Uterus (tissue), 3 donors: ENCODE measurements at regions not wholly inside any gene's neighbourhood (a gene's known extent, or its start where the extent isn't known, plus 50 kb on each side); places are given as distances from the start of the nearest gene placed in this dataset.
"Not testable (repeated sequence)": the region's sequence is repeated elsewhere in the genome, so short reads cannot be mapped to it uniquely, and the experiment has no call there.

Source experiments
- DNase-seq, 2 donors: peaks; one replicate each; pipeline ENCODE4 v3.0.0-alpha.2; 2019 to 2020
- H3K27ac ChIP-seq, 2 donors: fragments of 200-600 bp; sonication (generic); 1 replicate in 1 of 2; 2 replicates in 1 of 2; pipeline ENCODE4 v1.5.1; 2016 to 2018
- H3K27me3 ChIP-seq, 2 donors: fragments of 200-600 bp; sonication (generic); one replicate each; pipeline ENCODE4 v1.5.1; 2018 to 2019; ENCODE audit warnings: control low read depth in 1 of 2
- H3K36me3 ChIP-seq, 2 donors: fragments of 200-600 bp; sonication (generic); one replicate each; pipeline ENCODE4 v1.5.1; 2019; ENCODE audit warnings: control low read depth in 1 of 2
- H3K4me1 ChIP-seq, 2 donors: fragments of 200-600 bp; sonication (generic); one replicate each; pipeline ENCODE4 v1.5.1; 2018 to 2019; ENCODE audit warnings: control low read depth in 1 of 2
- H3K4me3 ChIP-seq, 2 donors: fragments of 200-600 bp; sonication (generic); 1 replicate in 1 of 2; 2 replicates in 1 of 2; pipeline ENCODE4 v1.5.1; 2018 to 2019; ENCODE audit warnings: mild to moderate bottlenecking in 1 of 2
- H3K9me3 ChIP-seq, 2 donors: fragments of 200-600 bp; sonication (generic); one replicate each; pipeline ENCODE4 v1.5.1; 2019; ENCODE audit warnings: control low read depth in 1 of 2
- CTCF ChIP-seq, 4 experiments: fragments of 200-600 bp in 2 of 4; fragments of 450-650 bp in 2 of 4; sonication (generic) in 2 of 4; IDR thresholded peaks; one replicate each; pipeline ENCODE4 v1.5.1; 2016 to 2019; ENCODE audit warnings: antibody characterized with exemption in 4 of 4, mild to moderate bottlenecking in 2 of 4, moderate library complexity in 1 of 4
- POLR2A ChIP-seq, 2 donors: fragments of 450-650 bp; IDR thresholded peaks; one replicate each; pipeline ENCODE4 v1.6.1; 2016; ENCODE audit warnings: antibody characterized with exemption in 2 of 2, mild to moderate bottlenecking in 1 of 2, moderate library complexity in 1 of 2
- intact Hi-C: fragments of 100-400 bp; cut with DNase I; formaldehyde crosslinking; loops from one replicate; pipeline ENCODE4 v1.15.1; 2023; ENCODE audit warnings: low total_unique reads
- donor health status: DM: yes; HTN: yes; CAD: no.

DNA sequence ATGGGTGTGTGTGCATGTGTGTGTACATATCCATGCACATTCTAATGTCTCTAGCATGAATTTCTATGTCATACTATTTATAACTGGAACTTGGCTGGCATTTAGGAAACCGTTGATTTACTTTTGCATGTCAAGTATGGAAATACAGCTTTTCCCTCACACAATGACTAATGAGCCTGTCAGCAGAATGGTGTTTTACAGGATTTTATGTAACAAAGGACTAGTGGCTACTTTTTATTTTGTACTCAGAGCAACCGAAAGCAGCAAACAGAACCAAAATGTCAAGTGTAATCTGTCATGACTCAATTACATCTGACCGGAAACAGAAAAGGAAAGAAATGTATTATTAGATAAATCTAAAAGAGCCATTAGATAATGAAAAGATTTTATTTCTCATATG is 1911.5 kb upstream of the AGA start:
- Histone ChIP-seq H3K4me3 (no peak overlapping the region), H3K27ac (no peak overlapping the region), H3K4me1 (no peaks in the 10 kb centered on the region), H3K9me3 (no peaks in the 10 kb centered on the region), H3K36me3 (no peaks in the 10 kb centered on the region), H3K27me3 (no peaks in the 10 kb centered on the region)
- TF ChIP-seq CTCF (IDR thresholded peaks at IDR 0.05) = no peak
- no peak for TF ChIP-seq POLR2A (IDR thresholded peaks at IDR 0.05)
- intact Hi-C loops = no loop called here
- DNase-seq = no peak

- no peaks in the 10 kb centered on the region for H3K4me1 ChIP-seq
- intact Hi-C loops = no loop called here
- TF ChIP-seq POLR2A (IDR thresholded peaks at IDR 0.05) = no peak
- TF ChIP-seq CTCF (IDR thresholded peaks at IDR 0.05) = no peak
- no peaks in the 10 kb centered on the region for H3K36me3 ChIP-seq
- H3K4me3 ChIP-seq = no peak overlapping the region
- H3K27ac ChIP-seq = no peak overlapping the region
- DNase-seq = no peak
- no peaks in the 10 kb centered on the region for H3K27me3 ChIP-seq
- H3K9me3 ChIP-seq = no peaks in the 10 kb centered on the region
Observed at GRCh38 chr4:179361978-179362486, 1919.8 kb upstream of the AGA start.

- H3K9me3 ChIP-seq, H3K27ac ChIP-seq, DNase-seq, intact Hi-C loops, H3K27me3 ChIP-seq, H3K4me3 ChIP-seq, H3K4me1 ChIP-seq, H3K36me3 ChIP-seq: not testable (repeated sequence)
Observed at GRCh38 chr4:179365932-179366331, 1923.7 kb upstream of the AGA start.

GRCh38 chr4:179372242-179372641 is 1930.0 kb upstream of the AGA start:
- TF ChIP-seq CTCF (IDR thresholded peaks at IDR 0.05) = no peak
- TF ChIP-seq POLR2A (IDR thresholded peaks at IDR 0.05) = no peak
- Histone ChIP-seq H3K27ac (no peak overlapping the region), H3K27me3 (no peaks in the 10 kb centered on the region), H3K9me3 (no peaks in the 10 kb centered on the region), H3K4me3 (no peak overlapping the region), H3K36me3 (no peaks in the 10 kb centered on the region), H3K4me1 (no peaks in the 10 kb centered on the region)
- intact Hi-C loops = no loop called here
- no peak for DNase-seq

DNA sequence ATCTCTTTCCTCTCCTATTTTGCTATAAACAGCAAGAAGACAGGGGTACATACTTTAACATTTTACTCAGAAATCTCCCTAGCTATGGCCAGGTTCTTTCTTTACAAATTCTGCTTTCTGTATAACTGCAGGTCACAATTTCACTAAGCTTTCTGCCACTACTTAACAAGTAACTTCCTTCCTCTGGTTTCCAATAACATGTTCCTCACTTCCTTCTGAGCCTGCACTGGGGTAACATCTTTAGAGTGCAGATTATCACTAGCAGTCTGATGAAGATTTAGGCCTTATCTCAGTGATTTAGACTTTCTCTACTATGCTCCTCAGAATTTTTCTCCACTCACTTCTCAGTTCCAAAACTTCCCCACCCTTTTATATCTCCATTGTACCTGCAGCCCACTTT is 1930.5 kb upstream of the AGA start:
- DNase-seq = no peak
- Histone ChIP-seq H3K27ac (no peak overlapping the region), H3K4me1 (no peaks in the 10 kb centered on the region), H3K9me3 (no peaks in the 10 kb centered on the region), H3K36me3 (no peaks in the 10 kb centered on the region), H3K27me3 (no peaks in the 10 kb centered on the region), H3K4me3 (no peak overlapping the region)
- TF ChIP-seq POLR2A (IDR thresholded peaks at IDR 0.05) (no peak), CTCF (IDR thresholded peaks at IDR 0.05) (no peak)
- intact Hi-C loops = no loop called here

DNA sequence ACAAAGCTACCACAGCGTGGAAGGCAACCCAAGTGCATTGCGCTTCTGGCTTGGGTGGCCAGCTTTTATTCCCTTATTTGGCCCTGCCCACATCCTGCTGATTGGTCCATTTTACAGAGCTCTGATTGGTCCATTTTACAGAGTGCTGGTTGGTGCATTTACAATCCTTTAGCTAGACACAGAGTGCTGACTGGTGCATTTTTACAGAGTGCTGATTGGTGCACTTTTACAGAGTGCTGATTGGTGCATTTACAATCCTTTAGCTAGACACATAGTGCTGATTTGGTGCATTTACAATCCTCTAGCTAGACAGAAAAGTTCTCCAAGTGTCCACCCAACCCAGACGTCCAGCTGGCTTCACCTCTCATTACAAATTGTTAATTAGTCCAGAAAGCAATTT is 1936.6 kb upstream of the AGA start:
- H3K4me3 ChIP-seq, H3K9me3 ChIP-seq, H3K36me3 ChIP-seq, H3K4me1 ChIP-seq, H3K27me3 ChIP-seq, DNase-seq, intact Hi-C loops, H3K27ac ChIP-seq: not testable (repeated sequence)
